ENCODE measurements at regions not wholly inside any gene's neighbourhood (a gene's known extent, or its start where the extent isn't known, plus 50 kb on each side); places are given as distances from the start of the nearest gene placed in this dataset.
A peak's percentile ranks its signal among the peaks of the same experiment; 100 is the strongest.

DNA sequence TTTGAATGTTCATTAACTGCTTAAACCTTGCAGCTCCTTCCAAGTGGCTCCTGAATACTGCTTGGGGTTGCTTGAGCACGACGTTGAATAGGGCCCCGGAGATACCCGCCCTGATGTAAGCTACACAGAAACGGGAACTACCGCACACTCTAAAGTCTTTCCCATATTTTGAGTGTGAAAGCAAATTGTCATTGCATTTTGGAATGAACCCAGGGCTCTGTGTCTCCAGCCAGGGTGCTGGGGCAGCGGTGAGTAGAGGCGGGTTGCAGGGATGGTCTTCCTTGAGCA lies 59.4 kb upstream of the HELT start:
- no peak overlapping the region for H3K4me3 ChIP-seq
- no peaks in the 10 kb centered on the region for H3K27me3 ChIP-seq
- H3K4me1 ChIP-seq: no peaks in the 10 kb centered on the region
- H3K36me3 ChIP-seq: no peaks in the 10 kb centered on the region
- ATAC-seq (no peak), DNase-seq (no peak)
- TF ChIP-seq, protein P1, sequence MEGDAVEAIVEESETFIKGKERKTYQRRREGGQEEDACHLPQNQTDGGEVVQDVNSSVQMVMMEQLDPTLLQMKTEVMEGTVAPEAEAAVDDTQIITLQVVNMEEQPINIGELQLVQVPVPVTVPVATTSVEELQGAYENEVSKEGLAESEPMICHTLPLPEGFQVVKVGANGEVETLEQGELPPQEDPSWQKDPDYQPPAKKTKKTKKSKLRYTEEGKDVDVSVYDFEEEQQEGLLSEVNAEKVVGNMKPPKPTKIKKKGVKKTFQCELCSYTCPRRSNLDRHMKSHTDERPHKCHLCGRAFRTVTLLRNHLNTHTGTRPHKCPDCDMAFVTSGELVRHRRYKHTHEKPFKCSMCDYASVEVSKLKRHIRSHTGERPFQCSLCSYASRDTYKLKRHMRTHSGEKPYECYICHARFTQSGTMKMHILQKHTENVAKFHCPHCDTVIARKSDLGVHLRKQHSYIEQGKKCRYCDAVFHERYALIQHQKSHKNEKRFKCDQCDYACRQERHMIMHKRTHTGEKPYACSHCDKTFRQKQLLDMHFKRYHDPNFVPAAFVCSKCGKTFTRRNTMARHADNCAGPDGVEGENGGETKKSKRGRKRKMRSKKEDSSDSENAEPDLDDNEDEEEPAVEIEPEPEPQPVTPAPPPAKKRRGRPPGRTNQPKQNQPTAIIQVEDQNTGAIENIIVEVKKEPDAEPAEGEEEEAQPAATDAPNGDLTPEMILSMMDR (IDR thresholded peaks at IDR 0.05): no peak
- no peak overlapping the region for H3K27ac ChIP-seq
- H3K9me3 ChIP-seq: no peaks in the 10 kb centered on the region
- intact Hi-C loops (cut with DNase I): no loop called here

DNA sequence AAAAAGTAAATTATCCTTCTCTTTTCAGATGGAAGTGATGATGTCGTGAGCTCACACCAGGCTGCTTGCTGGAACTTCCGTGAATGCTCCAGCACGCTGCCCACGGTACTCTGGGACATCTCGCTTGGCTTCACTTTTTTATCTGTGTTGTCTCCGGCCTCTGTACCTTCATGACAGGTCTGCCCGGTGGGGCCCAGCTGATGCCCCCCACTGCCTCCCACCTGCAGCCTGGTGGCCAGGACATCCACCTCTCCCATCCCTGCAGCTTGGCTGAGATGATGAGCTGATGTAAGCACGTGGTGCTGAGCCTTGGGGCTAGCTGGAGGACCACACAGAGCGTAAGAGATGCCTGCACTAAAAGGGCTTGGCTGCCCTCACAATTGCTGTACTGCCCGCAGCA lies 59.0 kb upstream of the HELT start:
- TF ChIP-seq, protein P1 (IDR thresholded peaks at IDR 0.05): no peak
- Histone ChIP-seq H3K27ac (no peak overlapping the region), H3K27me3 (no peaks in the 10 kb centered on the region), H3K9me3 (no peaks in the 10 kb centered on the region), H3K4me1 (no peaks in the 10 kb centered on the region), H3K36me3 (no peaks in the 10 kb centered on the region), H3K4me3 (no peak overlapping the region)
- ATAC-seq: no peak
- DNase-seq: peak in 1 of 4 donors; percentile 23
- intact Hi-C loops (cut with DNase I): no loop called here

DNA sequence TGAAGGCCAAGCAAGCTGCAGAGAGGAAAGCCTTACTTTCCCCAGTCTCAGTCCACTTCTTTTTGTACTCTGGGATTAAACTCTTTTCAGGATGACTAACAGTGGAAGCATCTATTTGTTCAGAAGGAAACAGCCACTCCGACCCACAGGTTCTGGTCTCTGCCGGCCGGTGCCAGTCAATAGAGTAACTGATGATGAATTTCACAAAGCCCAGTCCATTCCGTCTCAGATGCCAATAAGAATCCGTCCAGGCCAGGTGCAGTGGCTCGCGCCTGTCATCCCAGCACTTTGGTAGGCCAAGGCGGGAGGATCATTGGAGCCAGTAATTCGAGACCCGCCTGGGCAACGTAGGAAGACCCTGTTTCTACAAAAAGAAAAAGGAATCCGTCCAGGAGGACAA lies 58.5 kb upstream of the HELT start:
- no peaks in the 10 kb centered on the region for H3K9me3 ChIP-seq
- H3K4me1 ChIP-seq: no peaks in the 10 kb centered on the region
- peak in 1 of 4 donors; percentile 34 for DNase-seq
- H3K27ac ChIP-seq: no peak overlapping the region
- H3K4me3 ChIP-seq: no peak overlapping the region
- no peaks in the 10 kb centered on the region for H3K36me3 ChIP-seq
- TF ChIP-seq, protein P1 (IDR thresholded peaks at IDR 0.05): no peak
- ATAC-seq: no peak
- H3K27me3 ChIP-seq: no peaks in the 10 kb centered on the region
- intact Hi-C loops (cut with DNase I): no loop called here

DNA sequence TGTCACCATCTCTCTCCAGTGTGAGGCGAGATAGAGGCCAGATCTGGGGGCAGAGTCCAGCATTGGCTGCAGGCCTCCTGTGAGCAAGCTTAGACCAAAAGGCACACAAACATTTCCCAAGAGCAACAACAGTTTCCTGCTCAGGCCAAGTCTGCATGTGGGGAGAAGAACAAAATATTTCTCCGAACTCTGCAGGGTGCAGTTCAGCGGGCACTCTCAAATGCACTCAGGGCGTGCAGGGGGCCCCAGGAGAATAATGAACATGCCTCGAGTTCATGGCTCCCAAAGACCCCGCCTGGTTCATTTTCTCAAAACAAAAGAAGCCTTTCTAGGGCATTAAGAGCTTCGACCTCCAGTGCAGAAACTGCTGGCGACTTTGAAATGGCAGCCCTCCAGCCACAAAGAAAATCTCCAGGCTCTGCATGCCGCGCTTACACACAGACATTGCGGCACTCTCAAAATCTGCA lies 57.8 kb upstream of the HELT start:
- no peak for ATAC-seq
- Histone ChIP-seq H3K4me3 (no peak overlapping the region), H3K9me3 (no peaks in the 10 kb centered on the region), H3K36me3 (no peaks in the 10 kb centered on the region), H3K27ac (no peak overlapping the region), H3K4me1 (no peaks in the 10 kb centered on the region), H3K27me3 (no peaks in the 10 kb centered on the region)
- DNase-seq: no peak
- intact Hi-C loops (cut with DNase I): no loop called here
- TF ChIP-seq, protein P1 (IDR thresholded peaks at IDR 0.05): no peak

DNA sequence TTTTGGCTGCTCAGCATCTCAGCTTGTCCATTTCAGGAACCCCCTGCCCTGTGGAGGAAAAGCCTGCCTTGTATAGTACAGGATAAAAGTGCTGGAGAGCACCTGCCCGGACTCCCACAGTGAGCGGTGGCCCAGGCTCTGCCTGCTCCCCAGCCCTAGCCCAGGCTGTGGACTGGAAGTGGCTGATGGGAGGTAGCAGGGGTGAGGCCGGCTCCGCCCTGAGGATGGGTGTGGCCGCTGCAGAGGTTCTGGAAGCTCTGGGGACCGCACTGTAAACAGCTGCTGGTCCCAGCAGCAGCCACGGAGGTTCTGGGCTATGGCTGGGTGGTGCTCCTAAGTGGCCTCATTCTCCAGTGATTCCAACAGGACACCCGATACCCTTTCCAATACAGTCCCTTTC lies 56.6 kb upstream of the HELT start:
- TF ChIP-seq, protein P1 (IDR thresholded peaks at IDR 0.05): no peak
- intact Hi-C loops (cut with DNase I): no loop called here
- ATAC-seq: no peak

More for the DNA sequence above, 56.6 kb upstream of the HELT start:
- Histone ChIP-seq H3K4me1 (no peaks in the 10 kb centered on the region), H3K4me3 (no peak overlapping the region), H3K27ac (no peak overlapping the region), H3K36me3 (no peaks in the 10 kb centered on the region), H3K27me3 (no peaks in the 10 kb centered on the region), H3K9me3 (no peaks in the 10 kb centered on the region)
- peak in 1 of 4 donors; percentile 76 for DNase-seq
